H9 (cell line): ENCODE measurements at regions not wholly inside any gene's neighbourhood (a gene's known extent, or its start where the extent isn't known, plus 50 kb on each side); places are given as distances from the start of the nearest gene placed in this dataset.

Experiments used
- DNase-seq: peaks from one replicate; pipeline ENCODE4 v3.0.0-alpha.2; 2017
- H2AFZ ChIP-seq: one replicate; pipeline ENCODE4 v1.6.1; 2013; ENCODE audit warnings: mild to moderate bottlenecking, low read length, control low read depth, moderate library complexity
- H2AK5ac ChIP-seq: 2 replicates; pipeline ENCODE4 v1.6.1; 2013; ENCODE audit warnings: low read length, control low read depth, mixed read lengths; ENCODE audit not compliant: insufficient read length
- H2BK120ac ChIP-seq: one replicate; pipeline ENCODE4 v1.6.1; 2013; ENCODE audit warnings: low read depth, mild to moderate bottlenecking, low read length, control low read depth, inconsistent platforms; ENCODE audit not compliant: poor library complexity, severe bottlenecking
- H2BK12ac ChIP-seq: 2 replicates; pipeline ENCODE4 v1.6.1; 2013; ENCODE audit warnings: low read length, control low read depth, mixed read lengths, low read depth; ENCODE audit not compliant: insufficient read length
- H2BK15ac ChIP-seq: 2 replicates; pipeline ENCODE4 v1.6.1; 2013; ENCODE audit warnings: low read depth, low read length, control low read depth
- H2BK20ac ChIP-seq: one replicate; pipeline ENCODE4 v1.6.1; 2013; ENCODE audit warnings: low read depth, mild to moderate bottlenecking, low read length, control low read depth, inconsistent platforms; ENCODE audit not compliant: poor library complexity, severe bottlenecking
- H2BK5ac ChIP-seq: 2 replicates; pipeline ENCODE4 v1.6.1; 2013; ENCODE audit warnings: low read length, control low read depth, mixed read lengths; ENCODE audit not compliant: insufficient read length
- H3K14ac ChIP-seq: 2 replicates; pipeline ENCODE4 v1.6.1; 2013; ENCODE audit warnings: low read length, control low read depth; ENCODE audit not compliant: insufficient read depth
- H3K18ac ChIP-seq: 2 replicates; pipeline ENCODE4 v1.6.1; 2013; ENCODE audit warnings: low read depth, mild to moderate bottlenecking, mixed read lengths, low read length, control low read depth; ENCODE audit not compliant: insufficient read length
- H3K23ac ChIP-seq: 2 replicates; pipeline ENCODE4 v1.6.1; 2013; ENCODE audit warnings: low read length, control low read depth, mixed read lengths, low read depth; ENCODE audit not compliant: insufficient read length
- H3K23me2 ChIP-seq: 2 replicates; pipeline ENCODE4 v1.6.1; 2013; ENCODE audit warnings: low read depth, mild to moderate bottlenecking, mixed read lengths, low read length, control low read depth; ENCODE audit not compliant: insufficient read length, poor library complexity, severe bottlenecking
- H3K27ac ChIP-seq: 2 replicates; pipeline ENCODE4 v1.5.1; 2013; ENCODE audit warnings: low read length, control low read depth, mixed read lengths, low read depth; ENCODE audit not compliant: insufficient read length
- H3K27me3 ChIP-seq: 2 replicates; pipeline ENCODE4 v1.6.1; 2013; ENCODE audit warnings: low read length, control low read depth, inconsistent platforms; ENCODE audit not compliant: insufficient read depth
- H3K4ac ChIP-seq: 2 replicates; pipeline ENCODE4 v1.6.1; 2013; ENCODE audit warnings: low read depth, mild to moderate bottlenecking, control low read depth, inconsistent platforms, low read length, moderate library complexity
- H3K4me1 ChIP-seq: 2 replicates; pipeline ENCODE4 v1.6.1; 2013; ENCODE audit warnings: low read length, control low read depth, inconsistent platforms; ENCODE audit not compliant: insufficient read depth
- H3K4me2 ChIP-seq: 2 replicates; pipeline ENCODE4 v1.6.1; 2013; ENCODE audit warnings: low read length, control low read depth, mixed read lengths; ENCODE audit not compliant: insufficient read length, insufficient read depth
- H3K56ac ChIP-seq: 2 replicates; pipeline ENCODE4 v1.6.1; 2013; ENCODE audit warnings: low read depth, mild to moderate bottlenecking, mixed read lengths, low read length, control low read depth; ENCODE audit not compliant: insufficient read length
- H3K79me1 ChIP-seq: 2 replicates; pipeline ENCODE4 v1.6.1; 2013; ENCODE audit warnings: low read depth, mild to moderate bottlenecking, moderate library complexity, low read length, control low read depth, inconsistent platforms; ENCODE audit not compliant: insufficient read depth, poor library complexity, severe bottlenecking
- H3K79me2 ChIP-seq: 2 replicates; pipeline ENCODE4 v1.6.1; 2013; ENCODE audit warnings: low read length, control low read depth, inconsistent platforms; ENCODE audit not compliant: insufficient read depth
- H3K9ac ChIP-seq: 2 replicates; pipeline ENCODE4 v1.6.1; 2013; ENCODE audit warnings: low read length, control low read depth, mixed read lengths; ENCODE audit not compliant: insufficient read length; ENCODE audit errors: extremely low read depth
- H3K9me3 ChIP-seq: one replicate; pipeline ENCODE4 v1.6.1; 2013; ENCODE audit warnings: low read depth, low read length, inconsistent platforms; ENCODE audit not compliant: control insufficient read depth
- H3T11ph ChIP-seq: one replicate; pipeline ENCODE4 v1.6.1; 2013; ENCODE audit warnings: mild to moderate bottlenecking, low read length, control low read depth, inconsistent platforms
- H4K20me1 ChIP-seq: one replicate; pipeline ENCODE4 v1.6.1; 2013; ENCODE audit not compliant: control insufficient read depth, insufficient read length, insufficient read depth
- H4K5ac ChIP-seq: 2 replicates; pipeline ENCODE4 v1.6.1; 2013; ENCODE audit warnings: low read depth, mild to moderate bottlenecking, mixed read lengths, low read length, control low read depth; ENCODE audit not compliant: insufficient read length
- H4K8ac ChIP-seq: replicated peaks from 2 replicates; pipeline ENCODE4 v1.6.1; 2013; ENCODE audit warnings: low read length, control low read depth, mixed read lengths, low read depth; ENCODE audit not compliant: insufficient read length
- H4K91ac ChIP-seq: 2 replicates; pipeline ENCODE4 v1.6.1; 2013; ENCODE audit warnings: low read depth, mild to moderate bottlenecking, moderate library complexity, mixed read lengths, low read length, control low read depth; ENCODE audit not compliant: insufficient read length
- H3K27ac Mint-ChIP-seq, 3 experiments: 2 replicates in 2 of 3; 3 replicates in 1 of 3; pipeline ENCODE4 v1.8.0; 2020 to 2021; ENCODE audit warnings: mixed read lengths in 3 of 3, mild to moderate bottlenecking in 1 of 3, moderate library complexity in 1 of 3
- H3K27me3 Mint-ChIP-seq: 2 replicates; pipeline ENCODE4 v1.8.0; 2021; ENCODE audit warnings: low read depth, mild to moderate bottlenecking, moderate library complexity, mixed read lengths
- H3K36me3 Mint-ChIP-seq, 3 experiments: 2 replicates in 2 of 3; 3 replicates in 1 of 3; pipeline ENCODE4 v1.8.0; 2020 to 2021; ENCODE audit warnings: low read depth in 3 of 3, mixed read lengths in 3 of 3; ENCODE audit not compliant: insufficient read depth in 1 of 3
- H3K4me1 Mint-ChIP-seq, 2 experiments: 2 replicates each; pipeline ENCODE4 v1.8.0; 2020; ENCODE audit warnings: mixed read lengths in 2 of 2
- H3K4me3 Mint-ChIP-seq, 2 experiments: 2 replicates in 1 of 2; 3 replicates in 1 of 2; pipeline ENCODE4 v1.8.0; 2020 to 2021; ENCODE audit warnings: mild to moderate bottlenecking in 2 of 2, mixed read lengths in 2 of 2, moderate library complexity in 1 of 2
- H3K9me3 Mint-ChIP-seq, 2 experiments: 2 replicates in 1 of 2; 3 replicates in 1 of 2; pipeline ENCODE4 v1.8.0; 2020; ENCODE audit warnings: mild to moderate bottlenecking in 2 of 2, mixed read lengths in 2 of 2, moderate library complexity in 1 of 2
- TF ChIP-seq, protein P1 (sequence below): fragments of 200-600 bp; sonication (generic); conservative IDR thresholded peaks from 3 replicates; pipeline ENCODE4 v1.8.0; 2021; ENCODE audit warnings: antibody characterized with exemption, mild to moderate bottlenecking

GRCh38 chrX:113849408-113849807 is 734.5 kb upstream of the HTR2C start:
- H3K9ac ChIP-seq = no peak overlapping the region
- no peak overlapping the region for H3K4ac ChIP-seq
- H2AFZ ChIP-seq = no peak overlapping the region
- H3T11ph ChIP-seq = no peak overlapping the region
- Mint-ChIP-seq H3K4me1 (no peaks in the 10 kb centered on the region), H3K4me3 (no peak overlapping the region), H3K36me3 (peaks cover 1 to 27% (median 26%) of the 10 kb centered on the region in 3 experiments; a peak in 5 of 7 replicates), H3K9me3 (no peaks in the 10 kb centered on the region), H3K27me3 (no peaks in the 10 kb centered on the region), H3K27ac (no peak overlapping the region)
- no peak overlapping the region for H2BK5ac ChIP-seq
- no peaks in the 10 kb centered on the region for H3K23me2 ChIP-seq
- H4K20me1 ChIP-seq = no peaks in the 10 kb centered on the region
- no peak overlapping the region for H2BK120ac ChIP-seq
- H3K4me2 ChIP-seq = no peak overlapping the region
- H3K79me2 ChIP-seq = no peaks in the 10 kb centered on the region; the same call in 1 of the 2 replicates
- no peaks in the 10 kb centered on the region for H3K4me1 ChIP-seq
- no peak overlapping the region for H3K27ac ChIP-seq
- no peak overlapping the region for H2BK15ac ChIP-seq
- no peak overlapping the region for H3K23ac ChIP-seq
- no peak overlapping the region for H4K5ac ChIP-seq
- no peak overlapping the region for H4K91ac ChIP-seq
- H3K18ac ChIP-seq = no peak overlapping the region
- no peak overlapping the region for H4K8ac ChIP-seq
- no peak overlapping the region for H3K14ac ChIP-seq
- TF ChIP-seq, protein P1, sequence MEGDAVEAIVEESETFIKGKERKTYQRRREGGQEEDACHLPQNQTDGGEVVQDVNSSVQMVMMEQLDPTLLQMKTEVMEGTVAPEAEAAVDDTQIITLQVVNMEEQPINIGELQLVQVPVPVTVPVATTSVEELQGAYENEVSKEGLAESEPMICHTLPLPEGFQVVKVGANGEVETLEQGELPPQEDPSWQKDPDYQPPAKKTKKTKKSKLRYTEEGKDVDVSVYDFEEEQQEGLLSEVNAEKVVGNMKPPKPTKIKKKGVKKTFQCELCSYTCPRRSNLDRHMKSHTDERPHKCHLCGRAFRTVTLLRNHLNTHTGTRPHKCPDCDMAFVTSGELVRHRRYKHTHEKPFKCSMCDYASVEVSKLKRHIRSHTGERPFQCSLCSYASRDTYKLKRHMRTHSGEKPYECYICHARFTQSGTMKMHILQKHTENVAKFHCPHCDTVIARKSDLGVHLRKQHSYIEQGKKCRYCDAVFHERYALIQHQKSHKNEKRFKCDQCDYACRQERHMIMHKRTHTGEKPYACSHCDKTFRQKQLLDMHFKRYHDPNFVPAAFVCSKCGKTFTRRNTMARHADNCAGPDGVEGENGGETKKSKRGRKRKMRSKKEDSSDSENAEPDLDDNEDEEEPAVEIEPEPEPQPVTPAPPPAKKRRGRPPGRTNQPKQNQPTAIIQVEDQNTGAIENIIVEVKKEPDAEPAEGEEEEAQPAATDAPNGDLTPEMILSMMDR = no peak
- H2BK12ac ChIP-seq = no peak overlapping the region
- DNase-seq = no peak
- H3K9me3 ChIP-seq = no peaks in the 10 kb centered on the region
- H3K56ac ChIP-seq = no peak overlapping the region
- H3K79me1 ChIP-seq = no peaks in the 10 kb centered on the region
- H2AK5ac ChIP-seq = no peak overlapping the region
- H2BK20ac ChIP-seq = no peak overlapping the region
- H3K27me3 ChIP-seq = no peaks in the 10 kb centered on the region
